Activated gamma-delta T cell treated with Interleukin-2 at 50 U/mL for 16 hours (primary cell): ENCODE measurements at regions not wholly inside any gene's neighbourhood (a gene's known extent, or its start where the extent isn't known, plus 50 kb on each side); places are given as distances from the start of the nearest gene placed in this dataset.
"Not testable (repeated sequence)": the region's sequence is repeated elsewhere in the genome, so short reads cannot be mapped to it uniquely, and the experiment has no call there.

ENCODE experiments used
- DNase-seq: peaks from one replicate; pipeline ENCODE4 v3.0.0-alpha.2; 2020

DNA sequence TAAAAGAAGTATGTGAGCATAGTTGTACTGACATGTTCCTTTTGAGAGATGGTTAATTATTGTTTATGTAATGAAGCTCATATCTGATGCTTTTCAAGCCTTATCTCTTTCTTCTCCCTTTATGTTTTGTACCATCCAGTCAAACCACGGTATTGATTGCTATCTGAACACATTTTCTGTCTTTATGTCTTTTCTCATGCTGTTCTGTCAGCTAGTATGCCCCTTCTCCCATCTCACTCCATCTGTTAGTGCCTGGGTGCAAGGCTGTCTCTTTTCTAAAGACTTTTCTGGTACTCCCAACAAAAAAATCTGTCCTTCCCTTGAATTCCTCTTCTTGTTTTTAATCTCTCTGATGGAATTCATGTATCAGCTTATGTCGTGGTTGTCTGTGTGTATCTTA is 883.8 kb upstream of the IGFBP7 start:
- no peak for DNase-seq

- no peak for DNase-seq
Observed at GRCh38 chr4:57989430-57989829, 879.2 kb upstream of the IGFBP7 start.

- DNase-seq: no peak
Observed at GRCh38 chr4:57985161-57985560, 875.0 kb upstream of the IGFBP7 start.

DNA sequence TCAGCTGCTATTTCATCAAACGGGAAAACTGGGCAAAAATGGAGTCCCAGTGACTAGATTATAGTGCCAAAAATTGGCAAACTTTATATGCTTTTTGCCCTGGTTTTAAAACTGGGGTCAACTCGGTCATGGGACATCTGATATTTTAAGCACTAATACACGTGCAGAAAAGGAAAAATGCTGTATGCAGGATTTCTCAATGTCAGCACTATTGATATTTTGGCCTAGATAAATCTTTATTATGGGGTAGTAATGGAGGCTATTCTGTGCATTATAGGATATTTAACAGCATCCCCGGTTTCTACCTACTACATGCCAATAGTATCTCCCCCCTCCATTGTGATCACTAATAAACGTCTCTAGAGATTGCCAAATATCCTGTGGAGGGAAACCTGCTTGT is 870.9 kb upstream of the IGFBP7 start:
- DNase-seq: no peak

- no peak for DNase-seq
Observed at GRCh38 chr4:57974821-57975220, 864.6 kb upstream of the IGFBP7 start.

GRCh38 chr4:57973819-57974218 is 863.6 kb upstream of the IGFBP7 start:
- DNase-seq: no peak

GRCh38 chr4:57971261-57971660 is 861.1 kb upstream of the IGFBP7 start:
- DNase-seq: no peak

- DNase-seq: no peak
Observed at GRCh38 chr4:57966987-57967760, 857.0 kb upstream of the IGFBP7 start.

DNA sequence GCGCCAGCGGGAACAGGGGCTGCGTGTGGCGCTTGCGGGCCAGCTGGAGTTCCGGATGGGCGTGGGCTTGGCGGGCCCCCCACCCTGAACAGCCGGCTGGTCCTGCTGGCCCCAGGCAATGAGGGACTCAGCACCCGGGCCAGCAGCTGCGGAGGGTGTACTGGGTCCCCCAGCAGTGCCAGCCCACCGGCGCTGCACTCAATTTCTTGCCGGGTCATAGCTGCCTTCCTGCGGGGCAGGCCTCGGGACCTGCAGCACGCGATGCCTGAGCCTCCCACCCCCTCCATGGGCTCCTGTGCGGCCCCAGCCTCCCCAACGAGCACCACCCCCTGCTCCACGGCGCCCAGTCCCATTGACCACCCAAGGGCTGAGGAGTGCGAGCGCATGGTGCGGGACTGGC is 855.2 kb upstream of the IGFBP7 start:
- DNase-seq: not testable (repeated sequence)

DNA sequence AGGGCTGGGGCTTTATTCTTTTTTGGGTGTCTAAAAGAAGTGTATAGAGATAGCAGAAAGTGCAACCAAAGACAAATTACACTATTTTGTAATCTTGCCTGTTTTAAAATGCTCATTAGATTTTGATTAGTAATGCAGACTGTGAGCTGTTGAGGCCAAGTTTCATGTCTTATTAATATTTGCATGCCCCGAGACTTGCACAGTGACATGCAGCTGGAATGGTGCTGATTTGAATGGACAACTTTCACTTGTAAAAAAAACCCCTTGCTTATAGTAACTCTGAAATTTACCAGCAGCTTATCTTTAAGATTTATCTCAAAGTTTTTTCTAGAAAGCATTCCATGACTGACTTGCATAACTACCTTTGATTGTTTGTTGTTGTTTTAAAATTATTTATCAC is 835.1 kb upstream of the IGFBP7 start:
- DNase-seq: no peak

GRCh38 chr4:57943682-57944081 is 833.5 kb upstream of the IGFBP7 start:
- no peak for DNase-seq

DNA sequence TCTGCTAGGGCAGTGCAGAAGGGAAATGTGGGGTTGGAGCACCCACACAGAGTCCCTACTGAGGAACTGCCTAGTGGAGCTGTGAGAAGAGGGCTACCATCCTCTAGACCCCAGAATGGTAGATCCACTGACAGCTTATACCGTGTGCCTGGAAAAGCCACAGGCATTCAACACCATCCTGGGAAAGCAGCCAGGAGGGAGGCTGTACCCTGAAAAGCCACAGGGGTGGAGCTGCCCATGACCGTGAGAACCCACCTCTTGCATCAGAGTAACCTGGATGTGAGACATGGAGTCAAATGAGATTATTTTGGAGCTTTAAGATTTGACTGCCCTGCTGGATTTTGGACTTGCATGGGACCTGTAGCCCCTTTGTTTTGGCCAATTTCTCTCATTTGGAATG is 827.1 kb upstream of the IGFBP7 start:
- DNase-seq: not testable (repeated sequence)

DNA sequence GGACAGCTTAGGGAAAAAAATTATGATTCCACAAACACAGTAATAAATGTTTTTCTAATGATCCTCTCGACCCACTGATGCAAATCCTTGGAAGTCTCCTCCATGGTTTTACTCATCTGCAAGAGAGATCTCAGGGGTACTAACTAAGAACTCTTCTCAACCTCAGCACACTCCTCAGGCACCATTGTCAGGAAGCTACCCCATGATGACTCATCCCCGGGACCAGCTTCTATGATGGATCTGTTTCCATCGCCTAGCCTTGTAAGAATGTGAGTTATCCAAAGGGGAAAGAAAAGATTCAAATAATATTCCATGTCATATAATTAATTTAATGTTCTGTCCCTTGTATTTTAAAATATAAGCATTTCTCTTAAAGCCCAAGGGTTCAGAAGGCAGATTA is 816.1 kb upstream of the IGFBP7 start:
- no peak for DNase-seq

DNA sequence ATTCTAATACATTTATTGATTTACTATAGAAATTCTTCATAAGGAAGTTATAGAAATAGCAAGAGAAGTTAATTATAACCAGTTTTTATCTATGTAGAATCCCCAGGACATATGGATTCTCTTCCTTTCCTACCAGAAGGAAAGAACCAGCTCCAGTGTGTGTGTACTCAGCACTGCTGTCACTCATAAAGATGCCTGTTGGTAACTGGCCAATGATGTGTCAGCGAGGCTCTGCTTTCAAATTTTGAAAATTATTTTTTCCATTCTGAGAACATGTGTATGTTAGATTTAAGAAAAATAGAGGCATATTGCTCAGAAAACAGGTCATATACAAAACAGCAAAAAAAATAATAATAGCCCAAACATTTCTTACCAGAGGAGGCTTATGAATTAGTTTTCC is 814.8 kb upstream of the IGFBP7 start:
- no peak for DNase-seq

DNA sequence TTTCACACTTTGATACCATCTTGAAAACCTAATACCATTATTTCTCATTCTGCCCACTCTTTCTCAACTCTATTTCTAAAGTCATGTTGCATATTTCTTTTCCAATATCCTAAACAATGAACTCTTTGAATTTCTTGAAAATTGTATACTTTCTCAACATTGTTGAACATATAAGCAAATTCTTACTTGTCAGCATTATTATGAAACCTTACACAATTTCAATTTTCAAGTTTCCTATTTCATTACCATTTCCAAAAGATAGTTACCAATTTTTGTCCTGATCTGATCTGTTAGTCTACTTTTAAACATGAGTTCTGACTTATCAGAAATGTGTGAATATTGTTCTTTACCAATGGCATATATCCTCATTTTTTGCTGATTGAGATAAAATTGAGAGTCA is 806.3 kb upstream of the IGFBP7 start:
- no peak for DNase-seq

- DNase-seq: no peak
Observed at GRCh38 chr4:57911203-57911602, 801.0 kb upstream of the IGFBP7 start.

GRCh38 chr4:57910151-57910550 is 800.0 kb upstream of the IGFBP7 start:
- DNase-seq: no peak

DNA sequence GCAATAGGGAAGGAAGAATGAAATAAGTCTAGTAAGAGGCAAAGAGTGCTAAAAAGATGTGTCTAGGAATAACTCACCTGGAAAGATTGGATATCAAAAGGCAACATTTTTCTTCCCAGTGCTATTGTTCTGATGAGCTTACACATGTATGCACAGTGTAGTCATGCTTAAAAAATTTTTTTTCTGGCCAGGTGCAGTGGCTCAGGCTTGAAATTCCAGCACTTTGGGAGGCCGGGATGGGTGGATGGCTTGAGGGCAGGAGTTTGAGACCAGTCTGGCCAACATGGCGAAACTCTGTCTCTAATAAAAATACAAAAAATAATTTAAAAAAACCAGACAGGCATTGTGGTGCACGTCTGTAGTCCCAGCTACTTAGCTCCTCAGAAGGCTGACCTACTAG is 795.8 kb upstream of the IGFBP7 start:
- no peak for DNase-seq

DNA sequence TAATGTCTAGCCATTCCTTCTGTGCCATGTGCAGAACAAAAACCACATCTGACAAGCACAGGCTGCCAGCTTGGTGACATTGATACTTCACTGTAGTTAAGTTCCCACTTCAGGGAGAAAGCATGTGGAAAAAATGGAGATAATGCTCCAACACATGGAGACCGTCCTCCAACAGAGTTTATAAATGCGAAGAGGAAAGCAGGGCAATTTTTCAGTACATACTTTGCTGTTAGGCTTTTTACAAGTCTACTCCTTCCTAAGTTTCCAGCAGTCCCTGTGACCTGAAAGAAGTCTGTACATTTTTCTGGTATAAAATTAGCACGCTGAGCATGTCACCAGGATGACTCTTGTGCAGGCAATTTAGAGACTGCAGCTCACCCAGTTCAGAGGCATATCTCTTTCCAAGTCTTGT is 766.9 kb upstream of the IGFBP7 start:
- DNase-seq: no peak

DNA sequence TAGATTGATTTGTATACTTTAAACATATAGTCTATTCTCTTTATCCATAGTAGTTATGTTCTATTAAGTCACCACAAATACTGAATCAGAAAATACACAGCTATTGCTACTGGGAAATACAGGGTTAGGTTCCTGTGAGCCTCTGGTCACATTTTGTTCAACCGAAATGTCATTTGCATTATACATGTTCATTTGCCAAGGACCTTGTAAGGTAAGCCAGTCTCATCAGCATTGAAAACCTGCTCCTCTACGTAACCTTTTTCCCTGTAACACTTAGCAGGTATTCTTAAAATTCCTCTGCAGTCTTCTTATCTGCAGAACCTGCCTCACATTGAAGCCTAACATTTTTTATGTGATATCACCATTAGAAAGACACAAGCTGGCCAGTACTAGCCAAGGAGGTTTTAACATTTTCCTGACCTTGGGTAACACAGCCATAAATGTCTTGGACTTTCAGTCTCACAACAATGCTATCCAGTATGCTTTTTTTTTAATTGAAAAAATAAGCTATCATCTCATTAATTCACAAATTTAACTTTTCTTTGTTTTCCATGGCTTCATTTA is 765.7 kb upstream of the IGFBP7 start:
- no peak for DNase-seq

DNA sequence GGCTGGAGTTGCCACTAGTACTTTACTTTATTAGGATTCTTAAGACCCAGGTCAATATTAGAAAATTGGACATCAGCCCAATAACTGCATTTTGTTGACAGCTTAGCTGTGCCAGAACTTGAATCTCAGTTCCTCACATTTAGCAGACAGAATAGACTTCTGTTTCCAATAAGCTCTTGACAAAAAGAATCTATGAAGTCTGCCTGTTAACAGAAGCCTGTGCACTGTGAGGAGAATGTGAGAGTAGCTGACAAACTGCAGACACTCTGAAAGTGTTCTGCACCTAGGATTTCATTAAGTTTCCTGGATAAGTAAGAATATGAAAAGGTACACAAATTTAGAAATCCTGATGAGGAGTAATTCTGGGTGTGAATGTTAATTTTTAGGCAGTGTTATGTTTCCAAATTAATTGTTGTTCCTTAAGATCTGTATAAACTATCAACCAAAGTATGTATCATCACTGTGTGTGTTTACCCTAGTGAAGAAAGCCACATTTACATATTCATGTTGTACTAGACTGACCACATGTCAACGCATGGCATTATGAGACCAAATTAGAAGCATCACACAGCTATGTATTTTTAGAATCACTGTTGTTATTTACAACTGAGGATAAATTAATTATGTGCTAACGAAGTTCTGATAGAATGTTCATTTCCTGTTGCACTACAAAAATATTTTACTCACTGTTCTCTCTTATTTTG is 756.4 kb upstream of the IGFBP7 start:
- no peak for DNase-seq

GRCh38 chr4:57865264-57865663 is 755.1 kb upstream of the IGFBP7 start:
- no peak for DNase-seq

GRCh38 chr4:57854748-57855147 is 744.6 kb upstream of the IGFBP7 start:
- no peak for DNase-seq

DNA sequence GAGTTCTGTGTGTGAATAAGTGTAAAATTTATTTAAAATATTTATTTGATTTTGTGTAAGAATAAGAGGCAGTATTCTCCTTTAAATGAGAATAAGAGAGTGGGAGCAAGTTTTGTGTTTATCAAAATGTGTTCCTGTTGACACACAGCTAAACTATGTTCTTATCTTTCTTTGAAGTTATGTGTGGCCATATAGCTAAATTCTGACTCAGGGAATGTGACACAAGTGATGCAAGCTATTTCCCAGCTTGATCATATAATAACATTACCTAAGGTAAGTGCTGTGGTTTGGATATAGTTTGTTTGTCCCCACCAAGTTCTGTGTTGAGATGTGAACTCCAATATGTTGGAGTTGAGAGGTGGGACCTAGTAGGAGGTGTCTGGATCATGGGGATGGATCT is 740.0 kb upstream of the IGFBP7 start:
- DNase-seq: no peak
